ENCODE measurements at regions not wholly inside any gene's neighbourhood (a gene's known extent, or its start where the extent isn't known, plus 50 kb on each side); places are given as distances from the start of the nearest gene placed in this dataset.

- no peaks in the 10 kb centered on the region for H3K79me2 ChIP-seq (replicated peaks; ENCODE audit: insufficient read depth, low read length)
- H3K4me3 ChIP-seq (ENCODE audit: low read length) = no peak overlapping the region
- H3K9me3 ChIP-seq (ENCODE audit: low read length) = no peaks in the 10 kb centered on the region
- H3F3A ChIP-seq (ENCODE audit: insufficient read depth, low read length, poor library complexity, severe bottlenecking) = no peaks in the 10 kb centered on the region
- H3K9ac ChIP-seq (ENCODE audit: low read length) = no peak overlapping the region
- no peaks in the 10 kb centered on the region for H3K36me3 ChIP-seq (ENCODE audit: insufficient read depth, low read length)
- no peaks in the 10 kb centered on the region for H3K27me3 ChIP-seq (ENCODE audit: insufficient read depth, low read depth, low read length)
- no peak overlapping the region for H3K4me2 ChIP-seq (ENCODE audit: low read length)
- TF ChIP-seq EP300 (conservative IDR thresholded peaks at IDR 0.05; ENCODE audit: poor library complexity, severe bottlenecking) (no peak), RAD21 (conservative IDR thresholded peaks at IDR 0.05) (no peak), EZH2 (IDR thresholded peaks at IDR 0.05; ENCODE audit: borderline replicate concordance, insufficient read depth, low read length, poor library complexity, severe bottlenecking) (no peak), REST (IDR thresholded peaks at IDR 0.05; ENCODE audit: borderline replicate concordance) (no peak), POLR2AphosphoS5 (IDR thresholded peaks at IDR 0.05) (no peak), SMC3 (conservative IDR thresholded peaks at IDR 0.05; ENCODE audit: poor library complexity) (no peak), TAF1 (IDR thresholded peaks at IDR 0.05; ENCODE audit: low read depth) (no peak)
- H2AFZ ChIP-seq (ENCODE audit: low read depth, low read length) = no peak overlapping the region
- H3K9me2 ChIP-seq (ENCODE audit: insufficient read depth, low read length) = no peaks in the 10 kb centered on the region
- H3K27ac ChIP-seq (ENCODE audit: low read length) = no peak overlapping the region
- no peaks in the 10 kb centered on the region for H4K20me1 ChIP-seq (ENCODE audit: insufficient read depth)
Measured at GRCh38 chr10:128576336-128576735, 450.1 kb upstream of the MKI67 start.

GRCh38 chr10:128576943-128577670, 450.9 kb upstream of the MKI67 start:
- H3K4me3 ChIP-seq (ENCODE audit: low read length) = no peak overlapping the region
- no peaks in the 10 kb centered on the region for H3K36me3 ChIP-seq (ENCODE audit: insufficient read depth, low read length)

More at GRCh38 chr10:128576943-128577670, 450.9 kb upstream of the MKI67 start:
- Histone ChIP-seq H3K9me3 (ENCODE audit: low read length) (no peaks in the 10 kb centered on the region), H3K4me2 (ENCODE audit: low read length) (no peak overlapping the region), H3K79me2 (replicated peaks; ENCODE audit: insufficient read depth, low read length) (no peaks in the 10 kb centered on the region), H3F3A (ENCODE audit: insufficient read depth, low read length, poor library complexity, severe bottlenecking) (no peaks in the 10 kb centered on the region), H3K27me3 (ENCODE audit: insufficient read depth, low read depth, low read length) (no peaks in the 10 kb centered on the region), H3K27ac (ENCODE audit: low read length) (no peak overlapping the region), H2AFZ (ENCODE audit: low read depth, low read length) (no peak overlapping the region), H3K9me2 (ENCODE audit: insufficient read depth, low read length) (no peaks in the 10 kb centered on the region), H3K9ac (ENCODE audit: low read length) (no peak overlapping the region), H4K20me1 (ENCODE audit: insufficient read depth) (no peaks in the 10 kb centered on the region)
- no peak for TF ChIP-seq TAF1 (IDR thresholded peaks at IDR 0.05; ENCODE audit: low read depth)
- no peak for TF ChIP-seq REST (IDR thresholded peaks at IDR 0.05; ENCODE audit: borderline replicate concordance)
- no peak for TF ChIP-seq EP300 (conservative IDR thresholded peaks at IDR 0.05; ENCODE audit: poor library complexity, severe bottlenecking)
- TF ChIP-seq POLR2AphosphoS5 (IDR thresholded peaks at IDR 0.05) = no peak
- TF ChIP-seq EZH2 (IDR thresholded peaks at IDR 0.05; ENCODE audit: borderline replicate concordance, insufficient read depth, low read length, poor library complexity, severe bottlenecking) = no peak
- TF ChIP-seq SMC3 (conservative IDR thresholded peaks at IDR 0.05; ENCODE audit: poor library complexity) = no peak
- TF ChIP-seq MXI1 (conservative IDR thresholded peaks at IDR 0.05; ENCODE audit: poor library complexity, severe bottlenecking) = no peak
- TF ChIP-seq RAD21 (conservative IDR thresholded peaks at IDR 0.05) = no peak
- no peak for TF ChIP-seq CTCF (IDR thresholded peaks at IDR 0.05; ENCODE audit: poor library complexity, severe bottlenecking)
